HG03558 (cell line): ENCODE measurements at regions not wholly inside any gene's neighbourhood (a gene's known extent, or its start where the extent isn't known, plus 50 kb on each side); places are given as distances from the start of the nearest gene placed in this dataset.
"Not testable (repeated sequence)": the region's sequence is repeated elsewhere in the genome, so short reads cannot be mapped to it uniquely, and the experiment has no call there.

ENCODE experiments used
- ATAC-seq: cut with Tn5 transposase; IDR thresholded peaks from one replicate; pipeline ENCODE4 v1.9.1; 2021; ENCODE audit warnings: moderate number of reproducible peaks; ENCODE audit not compliant: unreplicated experiment; ENCODE audit errors: extremely low read depth

DNA sequence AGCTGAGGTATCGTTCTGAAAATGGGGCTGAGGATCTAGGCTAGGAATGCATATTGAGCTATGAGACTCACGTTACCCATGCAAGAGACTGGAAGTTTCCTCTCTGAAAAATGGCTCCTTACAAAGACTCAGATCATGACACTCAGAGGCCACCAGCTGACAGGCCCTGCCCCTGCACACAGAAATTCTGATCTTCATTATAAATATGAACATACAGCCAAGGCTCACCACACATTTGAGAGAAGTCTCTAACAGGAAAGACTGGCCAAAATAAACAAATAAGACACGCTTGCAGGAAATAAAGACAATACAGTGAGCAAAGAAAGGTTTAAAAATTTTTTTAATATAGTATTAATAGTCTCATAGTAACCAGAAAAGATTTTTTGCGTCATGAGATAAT is 365.9 kb downstream of the NFIB start:
- no peak for ATAC-seq

DNA sequence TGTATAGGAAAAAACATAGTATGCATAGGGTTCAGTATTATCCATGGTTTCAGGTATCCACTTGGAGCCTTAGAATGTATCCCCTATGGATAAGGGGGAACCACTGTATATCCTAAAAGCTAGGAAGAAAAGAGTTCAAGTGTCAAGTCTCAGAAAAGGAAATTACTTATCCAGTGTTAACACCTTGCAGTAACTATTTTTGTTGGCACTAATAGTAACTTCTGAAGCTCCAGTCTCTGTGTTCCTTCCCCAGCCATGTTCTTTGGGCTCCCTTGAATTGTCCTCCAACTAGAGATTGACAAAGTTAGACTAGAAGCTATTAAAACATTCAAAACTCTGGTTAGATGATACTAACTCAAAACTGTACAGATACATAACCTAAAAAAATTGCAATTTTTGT is 370.8 kb downstream of the NFIB start:
- ATAC-seq = no peak

DNA sequence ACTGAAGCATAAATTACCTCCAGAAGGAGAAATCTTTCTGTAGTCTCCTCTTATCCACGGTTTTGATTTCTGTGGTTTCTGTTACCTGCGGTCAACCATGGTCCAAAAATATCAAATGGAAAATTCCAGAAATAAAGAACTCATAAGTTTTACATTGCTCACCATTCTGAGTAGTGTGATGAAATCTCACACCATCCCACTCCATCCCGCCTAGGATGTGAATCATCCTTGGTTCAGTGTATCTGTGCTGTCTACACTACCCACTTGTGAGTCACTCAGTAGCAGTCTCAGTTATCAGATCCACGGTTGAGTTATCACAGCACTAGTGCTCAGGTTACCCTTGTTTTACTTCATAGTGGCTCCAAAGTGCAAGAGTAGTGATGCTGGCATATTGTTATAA is 371.2 kb downstream of the NFIB start:
- ATAC-seq = no peak

DNA sequence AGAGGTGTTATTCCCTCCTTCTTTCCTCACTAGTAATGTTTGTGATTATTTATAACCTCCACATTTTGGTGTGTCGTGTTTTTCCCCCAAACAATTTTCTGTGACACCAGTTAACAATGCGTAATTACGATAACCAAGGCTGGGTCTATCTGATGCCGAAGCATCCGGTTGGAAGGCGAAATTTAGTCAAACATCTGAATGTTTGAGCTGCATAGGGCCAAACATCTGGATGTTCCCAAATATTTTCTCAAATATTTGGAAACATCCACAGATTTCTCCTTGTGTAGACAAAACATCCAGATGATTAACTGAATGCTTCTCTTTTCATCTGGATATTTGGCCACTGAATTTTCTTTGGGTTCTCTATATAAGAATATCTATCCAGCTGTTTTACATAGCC is 371.7 kb downstream of the NFIB start:
- no peak for ATAC-seq

DNA sequence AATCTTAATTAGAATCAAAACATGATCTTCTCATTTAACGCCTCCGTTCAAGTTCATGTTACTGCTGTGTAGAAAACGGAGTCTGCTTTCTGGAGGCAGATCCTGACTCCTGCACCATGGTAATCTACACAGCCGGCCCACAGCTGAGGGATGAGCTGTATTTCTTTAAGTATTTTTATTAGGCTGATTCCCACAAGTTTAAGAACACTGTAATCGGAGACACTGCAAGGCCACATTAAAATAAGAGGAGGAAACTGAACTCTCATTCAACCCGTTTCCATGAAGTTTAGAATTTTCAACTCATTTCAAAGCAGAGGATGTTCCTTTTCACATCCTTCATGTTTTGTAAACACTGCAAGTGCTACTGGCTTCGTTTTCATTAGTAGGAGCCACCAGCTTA is 372.2 kb downstream of the NFIB start:
- ATAC-seq = no peak

DNA sequence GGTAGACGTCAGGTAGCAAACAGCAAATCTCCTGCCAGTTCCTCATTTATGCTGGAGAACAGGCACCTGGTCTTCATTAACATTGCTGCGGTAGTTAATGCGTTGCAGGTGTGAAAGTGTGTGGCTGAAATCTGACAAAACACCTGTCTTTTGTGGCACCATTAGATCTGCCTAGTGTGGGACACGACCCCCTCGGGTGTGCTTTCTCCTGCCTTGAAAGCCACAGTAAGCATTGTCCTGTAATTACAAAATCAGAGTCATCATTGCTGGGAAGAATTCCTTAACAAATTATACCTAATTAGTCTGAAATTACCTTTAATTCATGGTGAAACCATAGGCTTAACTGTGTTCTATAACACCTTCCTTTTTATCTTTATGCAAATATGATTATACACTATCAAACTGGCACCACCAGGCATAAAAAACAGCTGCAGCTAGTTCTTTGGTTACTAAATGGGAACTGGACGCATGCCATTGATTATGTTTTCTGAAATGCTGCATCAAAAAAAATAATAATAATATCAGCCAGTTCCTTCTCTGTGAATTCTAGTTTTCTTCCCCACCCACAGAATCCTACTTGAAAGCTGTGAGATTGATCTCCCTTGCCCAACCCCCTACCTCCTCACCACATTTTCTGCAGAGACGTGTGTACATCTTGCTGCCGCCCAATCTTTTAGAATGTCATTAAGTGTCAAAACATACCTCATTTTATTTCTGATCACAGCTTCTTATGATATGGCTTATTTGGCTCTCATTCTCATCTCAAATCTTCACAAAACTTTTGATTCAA is 374.0 kb downstream of the NFIB start:
- no peak for ATAC-seq

DNA sequence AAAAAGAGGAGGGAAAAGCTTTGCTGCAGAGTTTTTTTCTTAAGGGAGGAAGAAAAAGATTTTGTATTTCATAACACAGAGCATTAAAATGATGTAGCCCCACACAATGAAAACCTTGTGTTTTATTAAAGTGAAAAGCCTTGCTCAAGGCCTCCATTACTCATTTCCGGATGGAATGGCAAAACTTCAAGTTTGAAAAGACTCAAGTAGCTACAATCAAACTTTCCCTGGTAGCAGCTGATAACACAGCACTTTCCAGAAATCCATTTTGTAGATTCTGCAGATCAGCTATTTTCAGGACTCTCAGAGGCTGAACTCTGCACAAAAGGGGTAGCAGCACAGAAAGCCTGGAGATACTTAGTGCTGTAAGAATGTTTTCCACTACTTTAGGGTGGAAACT is 374.8 kb downstream of the NFIB start:
- no peak for ATAC-seq

DNA sequence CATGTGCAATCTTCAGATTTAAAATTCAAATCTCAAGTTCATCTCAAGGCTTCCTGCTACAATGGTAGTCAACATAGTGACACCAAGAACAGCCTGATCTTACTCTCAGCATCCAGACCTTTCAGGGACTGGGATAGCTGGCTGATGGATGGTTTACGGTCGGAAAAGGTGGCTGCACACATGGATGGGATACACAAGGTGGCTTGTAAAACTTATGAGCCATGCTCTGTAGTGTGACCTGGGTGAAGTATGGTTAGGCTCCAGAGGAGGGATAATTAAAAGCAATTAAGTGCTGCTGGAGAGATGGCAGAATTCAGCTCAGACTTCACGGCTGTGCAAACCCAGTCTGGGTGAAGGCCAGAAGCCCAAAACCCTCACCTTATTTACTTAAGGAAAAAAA is 379.5 kb downstream of the NFIB start:
- no peak for ATAC-seq

DNA sequence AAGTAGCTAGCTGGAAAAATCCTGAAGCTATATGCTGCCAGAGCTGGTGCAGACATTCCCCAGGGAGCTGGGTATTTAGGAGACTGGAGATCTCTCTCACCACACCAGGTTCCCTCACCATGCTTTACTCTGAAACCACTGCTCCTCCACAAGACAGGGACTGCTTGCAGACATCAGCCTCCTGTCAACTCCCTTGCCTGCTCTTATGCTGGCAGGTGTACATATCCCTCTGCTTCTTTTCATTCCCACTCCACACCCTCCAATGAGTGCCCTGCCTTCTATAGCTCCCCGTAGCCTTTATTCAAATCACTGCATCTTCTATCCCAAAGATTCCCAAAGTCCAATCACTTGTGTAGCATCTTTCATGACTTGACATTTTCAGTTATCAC is 380.7 kb downstream of the NFIB start:
- ATAC-seq = no peak

DNA sequence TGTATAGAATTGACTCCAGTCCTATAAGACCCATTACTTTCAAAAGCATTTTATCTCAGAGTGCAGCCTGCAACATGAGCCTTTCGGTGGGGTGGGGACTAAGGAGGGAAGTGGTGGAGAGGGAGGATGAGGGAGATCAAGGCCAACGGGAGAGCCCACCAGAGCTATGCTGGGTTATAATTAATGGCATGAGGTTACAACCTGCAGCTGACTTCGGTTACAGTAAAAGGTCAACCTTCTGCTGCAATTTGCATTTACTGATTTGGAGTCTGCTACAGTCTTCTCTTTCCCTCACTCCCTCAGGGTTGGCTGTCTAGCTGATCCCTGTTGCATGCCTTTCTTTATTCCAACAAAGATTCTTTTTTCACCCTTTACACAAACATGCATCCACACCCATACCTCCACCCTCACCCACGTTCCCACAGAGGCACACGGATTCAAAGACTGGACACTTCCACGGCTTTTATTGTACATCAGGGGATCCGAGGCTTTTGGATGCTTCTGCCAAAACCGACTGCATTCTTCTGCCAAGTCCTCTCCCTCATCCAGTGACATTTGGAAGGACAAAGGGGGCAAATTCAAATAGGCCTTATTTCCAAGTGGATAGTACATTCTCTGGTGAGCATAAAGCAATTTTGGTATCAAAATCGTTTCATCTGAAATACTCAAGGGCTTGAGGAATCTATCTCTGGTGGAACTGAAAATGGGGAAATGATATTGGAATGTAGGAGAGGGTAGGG is 381.2 kb downstream of the NFIB start:
- ATAC-seq = no peak

DNA sequence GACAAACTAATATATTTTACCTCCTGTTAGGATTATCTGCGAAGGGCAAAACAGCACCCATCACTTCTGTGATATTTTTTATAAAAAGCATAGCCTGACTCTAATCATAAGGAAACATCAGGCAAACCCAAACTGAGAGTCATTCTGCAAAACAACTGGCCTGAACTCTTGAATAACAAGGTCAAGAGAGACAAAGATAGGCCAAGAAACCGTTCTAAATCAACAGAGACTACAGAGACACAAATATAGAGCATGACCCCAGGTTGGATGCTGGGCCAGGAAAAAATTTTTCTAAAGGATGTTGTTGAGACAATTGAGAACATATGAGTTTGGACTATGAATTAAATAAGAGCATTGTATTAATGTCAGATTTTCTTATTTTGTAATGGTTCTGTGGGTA is 384.9 kb downstream of the NFIB start:
- no peak for ATAC-seq

DNA sequence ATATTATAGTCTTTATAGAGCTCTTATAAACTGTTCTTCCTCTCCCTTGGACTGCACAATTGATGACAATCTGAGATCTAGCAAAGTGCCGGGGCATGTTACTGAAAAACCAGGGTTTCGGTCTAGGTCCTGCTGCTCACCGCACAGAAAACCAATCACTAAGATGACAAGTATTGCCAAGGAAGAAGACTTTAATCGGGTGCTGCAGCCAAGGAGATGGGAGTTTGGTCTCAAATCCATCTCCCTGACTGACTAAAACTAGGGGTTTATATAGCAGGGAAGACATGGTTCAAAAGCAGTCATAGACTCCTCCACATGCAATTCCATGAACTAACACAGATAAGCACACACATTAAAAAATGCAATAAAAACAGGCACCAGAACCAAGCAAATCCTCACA is 390.6 kb downstream of the NFIB start:
- ATAC-seq = no peak

DNA sequence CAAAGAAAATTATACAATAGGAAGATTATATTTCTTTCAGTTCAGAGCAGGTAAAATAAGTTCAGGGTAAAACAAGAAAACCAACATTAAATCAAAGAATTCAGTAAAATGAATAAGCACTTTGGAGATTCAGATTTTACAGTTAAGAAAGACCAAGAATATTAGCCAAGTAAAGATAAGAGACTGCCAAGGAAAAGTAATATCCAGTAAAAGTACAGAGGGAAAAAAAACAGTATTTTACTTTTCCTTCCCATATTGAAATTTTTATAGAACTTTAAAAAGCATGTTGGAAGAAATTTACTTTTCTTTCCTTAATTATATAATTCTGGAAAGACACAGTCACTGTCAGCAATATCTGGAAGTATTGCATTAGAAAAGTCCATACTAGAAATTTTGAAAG is 393.4 kb downstream of the NFIB start:
- no peak for ATAC-seq

DNA sequence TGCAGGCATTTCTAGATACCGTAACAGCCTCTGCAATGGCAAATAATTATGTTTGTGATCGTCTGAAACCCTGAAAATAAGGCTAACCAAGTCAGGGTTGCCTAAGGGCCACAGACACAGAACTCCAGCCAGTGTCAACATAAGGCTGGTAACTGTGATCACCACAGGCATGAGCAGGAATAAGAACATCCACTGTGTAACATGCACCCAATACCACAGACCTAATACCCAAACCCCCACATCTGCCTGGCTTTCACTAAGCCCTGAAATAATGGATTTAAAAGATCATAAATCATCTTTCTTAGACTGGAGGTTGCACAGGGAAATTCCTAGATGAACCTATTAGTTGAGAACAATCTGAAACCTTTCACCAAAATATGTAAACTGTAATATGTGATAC is 394.5 kb downstream of the NFIB start:
- no peak for ATAC-seq

DNA sequence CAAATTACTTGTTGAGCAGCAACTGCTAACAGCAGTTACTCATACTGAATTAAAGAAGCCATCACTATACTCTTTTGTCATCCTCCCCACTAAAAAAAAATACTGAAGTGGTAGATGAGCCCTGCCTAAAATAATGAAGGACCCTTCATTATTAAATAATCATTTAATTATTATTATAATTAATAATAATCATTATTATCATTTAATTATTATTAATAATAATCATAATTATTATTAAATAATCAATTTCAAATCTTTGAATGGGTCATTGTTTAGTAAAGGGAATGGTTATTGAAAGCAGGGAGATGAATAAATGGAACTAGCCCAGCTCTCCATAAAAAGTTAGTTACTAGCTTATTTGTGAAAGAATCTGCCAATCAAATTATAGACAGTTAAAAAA is 396.4 kb downstream of the NFIB start:
- no peak for ATAC-seq

DNA sequence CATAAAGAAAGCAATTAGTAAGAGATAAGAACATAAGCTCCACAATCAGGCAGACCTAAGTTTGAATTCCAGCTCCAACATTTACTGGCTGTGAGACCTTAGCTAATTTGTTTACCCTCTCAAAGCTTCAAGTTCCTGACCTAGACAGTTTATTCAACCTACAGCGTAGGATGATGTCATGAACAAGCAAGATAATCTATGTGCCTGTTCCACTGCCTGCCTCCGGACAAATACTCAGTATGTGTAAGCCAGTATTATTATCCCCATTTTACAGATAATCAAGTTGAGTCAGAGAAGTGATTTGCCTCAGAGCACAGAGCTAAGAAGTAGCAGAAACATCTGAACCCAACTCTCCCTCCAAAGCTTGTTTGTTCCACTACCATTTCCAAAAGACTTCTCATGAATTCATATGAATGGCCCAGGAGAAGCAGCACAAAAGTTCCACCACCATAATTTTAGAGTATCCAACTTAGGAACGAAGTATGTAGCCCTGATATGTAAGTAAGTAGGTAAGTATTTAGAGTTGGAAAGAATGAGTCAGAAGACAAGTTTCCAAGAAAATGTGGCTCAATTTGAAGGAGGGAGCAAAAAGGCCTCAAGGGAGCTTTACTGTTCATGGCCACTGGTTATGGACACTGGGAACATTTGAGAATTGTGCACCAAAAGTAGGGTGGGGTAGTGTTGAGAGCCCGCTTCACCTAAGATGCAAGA is 398.2 kb downstream of the NFIB start:
- ATAC-seq = no peak

DNA sequence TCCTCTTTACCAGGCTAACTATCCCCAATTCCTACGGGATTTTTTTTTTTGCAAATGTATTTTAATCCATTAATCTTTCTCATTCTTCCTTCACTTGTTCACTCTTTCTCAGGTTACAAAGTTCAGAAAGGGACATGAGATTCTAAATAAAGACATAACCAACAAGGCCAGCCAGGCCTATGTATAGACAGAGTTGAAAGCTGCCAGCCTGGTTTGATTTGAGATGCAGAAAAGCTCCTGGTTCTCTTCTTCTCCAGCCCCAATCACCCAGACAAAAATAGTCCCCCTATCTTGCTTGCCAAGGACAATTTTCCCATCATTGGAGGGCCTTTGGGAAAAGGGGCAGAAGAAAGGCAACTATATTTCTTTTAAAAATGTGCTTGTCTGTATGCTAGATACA is 398.8 kb downstream of the NFIB start:
- ATAC-seq = no peak

DNA sequence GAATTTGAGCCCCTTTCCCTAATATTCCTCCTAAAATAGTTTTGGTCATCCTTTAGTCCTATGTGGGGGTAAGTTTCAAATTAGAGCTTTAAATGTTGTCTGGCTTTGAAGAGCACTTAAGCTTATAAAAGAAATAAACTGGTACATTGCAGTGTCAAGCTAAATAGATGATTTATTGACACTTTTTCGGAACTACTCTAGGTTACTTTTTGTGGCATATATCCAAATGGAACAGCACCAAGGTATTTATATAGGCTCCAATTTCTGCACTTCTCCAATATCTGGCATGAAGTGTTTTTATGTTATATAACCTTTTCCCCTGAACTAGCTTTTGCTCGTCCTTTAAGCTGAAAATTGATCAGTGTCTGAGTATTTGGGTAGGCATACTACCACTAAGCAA is 402.5 kb downstream of the NFIB start:
- no peak for ATAC-seq

DNA sequence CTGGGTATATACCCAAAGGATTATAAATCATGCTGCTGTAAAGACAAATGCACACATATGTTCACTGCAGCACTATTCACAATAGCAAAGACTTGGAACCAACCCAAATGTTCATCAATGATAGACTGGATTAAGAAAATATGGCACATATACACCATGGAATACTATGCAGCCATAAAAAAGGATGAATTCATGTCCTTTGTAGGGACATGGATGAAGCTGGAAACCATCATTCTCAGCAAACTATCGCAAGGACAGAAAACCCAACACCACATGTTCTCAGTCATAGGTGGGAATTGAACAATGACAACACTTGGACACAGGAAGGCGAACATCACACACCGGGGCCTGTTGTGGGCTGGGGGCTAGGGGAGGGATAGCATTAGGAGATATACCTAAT is 406.1 kb downstream of the NFIB start:
- not testable (repeated sequence) for ATAC-seq

DNA sequence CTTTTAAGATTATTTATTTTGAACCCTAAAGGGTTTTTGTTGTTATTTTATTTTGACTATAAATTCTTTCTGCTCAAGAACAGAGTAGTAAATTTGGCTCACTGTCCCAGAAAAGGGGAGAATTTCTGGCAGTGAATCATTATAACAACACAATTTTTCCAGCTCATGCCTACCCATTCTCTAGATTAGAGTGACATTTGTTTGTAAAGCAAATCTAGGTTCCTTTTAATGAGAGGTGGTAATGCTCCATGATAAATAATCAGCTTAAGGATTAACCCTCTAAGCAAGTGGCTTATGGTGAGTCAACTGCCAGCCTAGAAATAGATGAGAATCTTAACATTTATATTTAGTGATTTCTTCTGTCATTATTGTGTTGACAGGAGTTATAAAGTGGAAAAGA is 409.2 kb downstream of the NFIB start:
- no peak for ATAC-seq

DNA sequence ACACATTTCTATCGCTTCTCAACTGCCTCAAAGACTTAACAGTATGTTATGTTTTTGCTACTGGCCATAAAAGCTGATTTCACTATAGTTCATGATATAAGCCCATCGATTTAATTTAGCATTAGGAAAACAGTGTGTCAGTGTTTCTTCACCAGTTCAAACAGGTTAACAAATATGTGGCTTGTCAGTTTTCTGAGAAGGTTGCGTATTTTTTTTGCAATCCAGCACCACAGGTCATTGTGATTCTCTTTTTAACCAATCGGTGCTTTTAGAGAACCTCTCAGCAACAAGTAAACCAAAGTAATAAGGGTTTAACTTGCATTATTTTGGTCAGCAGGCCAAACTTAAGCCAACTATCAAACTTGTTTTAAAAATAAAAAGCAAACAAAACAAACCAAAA is 409.6 kb downstream of the NFIB start:
- ATAC-seq = no peak
